GM12878 (cell line): ENCODE measurements at regions not wholly inside any gene's neighbourhood (a gene's known extent, or its start where the extent isn't known, plus 50 kb on each side); places are given as distances from the start of the nearest gene placed in this dataset.

ENCODE experiments used
- ATAC-seq: fragments of 200-7000 bp; cut with Tn5 transposase; 3 replicates; pipeline ENCODE4 v1.9.1; 2020; ENCODE audit warnings: mild to moderate bottlenecking, moderate library complexity
- BruUV-seq: library from RNA; stranded (reverse); fragments of 400-500 nt; replicated peaks from 2 replicates; lab custom pipeline; 2021; lab: Mats Ljungman, UMichigan
- CTCF ChIA-PET: fragments of 300-600 bp; sonication (Branson Sonifier 250); formaldehyde crosslinking; extraction: SDS; loops from one replicate; lab custom pipeline; 2021; ENCODE audit warnings: inconsistent platforms; lab: Yijun Ruan, JAX
- POLR2A ChIA-PET: fragments of 350-600 bp; formaldehyde crosslinking; extraction: SDS; loops from one replicate; lab custom pipeline; 2021; ENCODE audit warnings: inconsistent platforms; lab: Charles Lee
- RAD21 ChIA-PET: fragments of 300-600 bp; sonication (Branson Sonifier 250); formaldehyde crosslinking; loops from one replicate; lab custom pipeline; 2023; ENCODE audit warnings: antibody characterized with exemption; ENCODE audit not compliant: unreplicated experiment; lab: Charles Lee
- SMC1A ChIA-PET: fragments of 300-600 bp; sonication (Branson Sonifier 250); formaldehyde crosslinking; loops from one replicate; lab custom pipeline; 2023; ENCODE audit not compliant: unreplicated experiment, uncharacterized antibody; lab: Charles Lee
- DNase-seq: peaks from one replicate; pipeline ENCODE4 v3.0.0-alpha.2; 2011; ENCODE audit warnings: low read depth, low spot score
- FAIRE-seq: peaks from 3 replicates; lab custom pipeline; 2011; peaks lifted over from hg19 to GRCh38; lab: Jason Lieb, UNC
- H2AFZ ChIP-seq: 2 replicates; pipeline ENCODE4 v1.6.0; 2011; ENCODE audit warnings: low read depth, low read length, control low read depth; ENCODE audit not compliant: control insufficient read depth
- H3K27ac ChIP-seq: 2 replicates; pipeline ENCODE4 v1.5.1; 2011; ENCODE audit warnings: control low read depth; ENCODE audit not compliant: control insufficient read depth, insufficient read depth
- H3K27me3 ChIP-seq, 2 experiments: replicated peaks in 1 of 2; 2 replicates each; pipeline versions ENCODE4 v1.6.0 to v1.6.1; 2011; ENCODE audit warnings: low read length in 1 of 2; ENCODE audit not compliant: control insufficient read depth in 2 of 2, insufficient read depth in 2 of 2
- H3K36me3 ChIP-seq, 2 experiments: 2 replicates each; pipeline ENCODE4 v1.5.1; 2011; ENCODE audit warnings: low read length in 1 of 2; ENCODE audit not compliant: control insufficient read depth in 2 of 2, insufficient read depth in 2 of 2
- H3K4me1 ChIP-seq: 2 replicates; pipeline ENCODE4 v1.6.1; 2011; ENCODE audit warnings: mild to moderate bottlenecking, low read length, moderate library complexity, mixed read lengths; ENCODE audit not compliant: control insufficient read depth, insufficient read depth
- H3K4me2 ChIP-seq: 2 replicates; pipeline ENCODE4 v1.6.0; 2011; ENCODE audit warnings: control low read depth; ENCODE audit not compliant: control insufficient read depth, insufficient read depth
- H3K4me3 ChIP-seq: fragments of 200-600 bp; sonication (generic); 2 replicates; pipeline ENCODE4 v1.5.1; 2016
- H3K79me2 ChIP-seq: 2 replicates; pipeline ENCODE4 v1.6.0; 2011; ENCODE audit warnings: low read length; ENCODE audit not compliant: control insufficient read depth, insufficient read depth
- H3K9ac ChIP-seq: 2 replicates; pipeline ENCODE4 v1.8.0; 2011; ENCODE audit warnings: low read length, control low read depth, mixed read lengths; ENCODE audit not compliant: control insufficient read depth, insufficient read depth
- H3K9me3 ChIP-seq: replicated peaks from 3 replicates; pipeline ENCODE4 v1.5.1; 2011; ENCODE audit warnings: mild to moderate bottlenecking, low read length; ENCODE audit not compliant: control insufficient read depth, insufficient read depth
- H4K20me1 ChIP-seq: 2 replicates; pipeline ENCODE4 v1.6.0; 2011; ENCODE audit not compliant: control insufficient read depth, insufficient read depth
- E4F1 ChIP-seq: fragments of 450-650 bp; IDR thresholded peaks from 2 replicates; pipeline ENCODE4 v1.6.1; 2018; ENCODE audit warnings: borderline replicate concordance, mild to moderate bottlenecking; ENCODE audit not compliant: partially characterized antibody
- EED ChIP-seq: sonication (generic); IDR thresholded peaks from 2 replicates; pipeline ENCODE4 v1.6.1; 2016; ENCODE audit warnings: antibody characterized with exemption, low read depth
- RAD51 ChIP-seq: fragments of 450-650 bp; IDR thresholded peaks from 2 replicates; pipeline ENCODE4 v1.6.1; 2016; ENCODE audit warnings: moderate library complexity, mild to moderate bottlenecking, inconsistent platforms
- RUNX3 ChIP-seq: IDR thresholded peaks from 2 replicates; pipeline ENCODE4 v1.6.1; 2012; ENCODE audit warnings: low read length, inconsistent platforms
- WGBS: methylation state at CpG from one replicate; pipeline ENCODE4 v1.1.6; 2016; ENCODE audit warnings: low lambda C conversion rate; ENCODE audit not compliant: insufficient replicate concordance, insufficient coverage; ENCODE audit errors: missing lambda C conversion rate; 5-methylcytosine and 5-hydroxymethylcytosine counted together
- in situ Hi-C: fragments of 300-500 bp; cut with MboI; formaldehyde crosslinking; loops from 9 replicates; pipeline ENCODE4 v1.14.3; 2018; ENCODE audit warnings: mixed read lengths
- intact Hi-C: fragments of 100-400 bp; cut with micrococcal nuclease; formaldehyde crosslinking; loops from one replicate; pipeline ENCODE4 v1.14.2; 2022; ENCODE audit not compliant: unreplicated experiment
- TF ChIP-seq, protein P1 (sequence below): fragments of 450-650 bp; IDR thresholded peaks from 2 replicates; pipeline ENCODE4 v1.6.1; 2018; ENCODE audit warnings: mild to moderate bottlenecking, low read depth, moderate library complexity; ENCODE audit not compliant: partially characterized antibody

- ChIA-PET POLR2A (no interaction called here), SMC1A (no interaction called here), CTCF (no interaction called here), RAD21 (no interaction called here)
- Histone ChIP-seq H2AFZ (no peak overlapping the region), H3K79me2 (no peaks in the 10 kb centered on the region), H3K36me3 (no peaks in the 10 kb centered on the region), H3K4me3 (no peak overlapping the region), H3K27me3 (no peaks in the 10 kb centered on the region), H3K27ac (no peak overlapping the region), H3K4me1 (peaks cover 16% of the 10 kb centered on the region), H4K20me1 (no peaks in the 10 kb centered on the region), H3K9me3 (peaks cover 6% of the 10 kb centered on the region; the same call in 2 of the 3 replicates), H3K9ac (no peak overlapping the region), H3K4me2 (no peak overlapping the region)
- FAIRE-seq (no peak), DNase-seq (no peak), ATAC-seq (no peak)
- WGBS: 46% methylated on average over 6 of the region's 6 CpGs
- in situ Hi-C loops (no loop called here), intact Hi-C loops (no loop called here)
- TF ChIP-seq RAD51: no peak
- TF ChIP-seq RUNX3: peak; percentile 31; the same call in 1 of the 2 replicates
- 0 out of 2 replicates have a peak, but pooled peaks have one; percentile 38 for TF ChIP-seq EED
- no peak for TF ChIP-seq E4F1
- TF ChIP-seq, protein P1, sequence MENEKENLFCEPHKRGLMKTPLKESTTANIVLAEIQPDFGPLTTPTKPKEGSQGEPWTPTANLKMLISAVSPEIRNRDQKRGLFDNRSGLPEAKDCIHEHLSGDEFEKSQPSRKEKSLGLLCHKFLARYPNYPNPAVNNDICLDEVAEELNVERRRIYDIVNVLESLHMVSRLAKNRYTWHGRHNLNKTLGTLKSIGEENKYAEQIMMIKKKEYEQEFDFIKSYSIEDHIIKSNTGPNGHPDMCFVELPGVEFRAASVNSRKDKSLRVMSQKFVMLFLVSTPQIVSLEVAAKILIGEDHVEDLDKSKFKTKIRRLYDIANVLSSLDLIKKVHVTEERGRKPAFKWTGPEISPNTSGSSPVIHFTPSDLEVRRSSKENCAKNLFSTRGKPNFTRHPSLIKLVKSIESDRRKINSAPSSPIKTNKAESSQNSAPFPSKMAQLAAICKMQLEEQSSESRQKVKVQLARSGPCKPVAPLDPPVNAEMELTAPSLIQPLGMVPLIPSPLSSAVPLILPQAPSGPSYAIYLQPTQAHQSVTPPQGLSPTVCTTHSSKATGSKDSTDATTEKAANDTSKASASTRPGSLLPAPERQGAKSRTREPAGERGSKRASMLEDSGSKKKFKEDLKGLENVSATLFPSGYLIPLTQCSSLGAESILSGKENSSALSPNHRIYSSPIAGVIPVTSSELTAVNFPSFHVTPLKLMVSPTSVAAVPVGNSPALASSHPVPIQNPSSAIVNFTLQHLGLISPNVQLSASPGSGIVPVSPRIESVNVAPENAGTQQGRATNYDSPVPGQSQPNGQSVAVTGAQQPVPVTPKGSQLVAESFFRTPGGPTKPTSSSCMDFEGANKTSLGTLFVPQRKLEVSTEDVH: no peak
- BruUV-seq: no TSS peak
Observed at GRCh38 chr2:103135679-103136078, 373.8 kb downstream of the TMEM182 start.
